Calu3 (cell line): ENCODE measurements at regions not wholly inside any gene's neighbourhood (a gene's known extent, or its start where the extent isn't known, plus 50 kb on each side); places are given as distances from the start of the nearest gene placed in this dataset.

Experiments used
- BruUV-seq: library from RNA; stranded (reverse); fragments of 400-500 nt; replicated peaks from 2 replicates; lab custom pipeline; 2021; lab: Mats Ljungman, UMichigan
- CTCF ChIA-PET: fragments of 300-600 bp; sonication (Branson Sonifier 250); formaldehyde crosslinking; loops from one replicate; lab custom pipeline; 2022; ENCODE audit warnings: antibody characterized with exemption; lab: Charles Lee
- DNase-seq: peaks from one replicate; pipeline ENCODE4 v3.0.0; 2022
- H3K27ac Mint-ChIP-seq: one replicate; pipeline ENCODE4 v1.8.0; 2022; ENCODE audit warnings: mixed read lengths; ENCODE audit not compliant: unreplicated experiment
- H3K27me3 Mint-ChIP-seq: one replicate; pipeline ENCODE4 v1.8.0; 2022; ENCODE audit warnings: mixed read lengths; ENCODE audit not compliant: unreplicated experiment
- H3K36me3 Mint-ChIP-seq: one replicate; pipeline ENCODE4 v1.8.0; 2022; ENCODE audit warnings: mild to moderate bottlenecking, moderate library complexity, mixed read lengths; ENCODE audit not compliant: insufficient read depth, unreplicated experiment
- H3K4me1 Mint-ChIP-seq: one replicate; pipeline ENCODE4 v1.8.0; 2022; ENCODE audit warnings: mild to moderate bottlenecking, low read depth, mixed read lengths; ENCODE audit not compliant: unreplicated experiment
- H3K4me3 Mint-ChIP-seq: one replicate; pipeline ENCODE4 v1.8.0; 2022; ENCODE audit warnings: mild to moderate bottlenecking, low read depth, moderate library complexity, mixed read lengths; ENCODE audit not compliant: unreplicated experiment
- H3K9me3 Mint-ChIP-seq: one replicate; pipeline ENCODE4 v1.8.0; 2022; ENCODE audit warnings: low read depth, mixed read lengths; ENCODE audit not compliant: unreplicated experiment
- CTCF ChIP-seq: fragments of 200-600 bp; IDR thresholded peaks from one replicate; pipeline ENCODE4 v1.8.0; 2022; ENCODE audit warnings: antibody characterized with exemption; ENCODE audit not compliant: unreplicated experiment
- intact Hi-C: fragments of 100-400 bp; cut with micrococcal nuclease; formaldehyde crosslinking; loops from one replicate; pipeline ENCODE4 v1.10.0; 2022; ENCODE audit not compliant: unreplicated experiment

GRCh38 chr4:156390599-156391324 lies 437.1 kb upstream of the CTSO start:
- no peaks in the 10 kb centered on the region for H3K27me3 Mint-ChIP-seq
- no peaks in the 10 kb centered on the region for H3K36me3 Mint-ChIP-seq
- intact Hi-C loops: no loop called here
- no TSS peak for BruUV-seq
- H3K4me1 Mint-ChIP-seq: no peaks in the 10 kb centered on the region
- CTCF ChIA-PET: no interaction called here
- no peaks in the 10 kb centered on the region for H3K9me3 Mint-ChIP-seq
- no peak overlapping the region for H3K4me3 Mint-ChIP-seq
- no peak for TF ChIP-seq CTCF
- H3K27ac Mint-ChIP-seq: no peak overlapping the region
- no peak for DNase-seq

- no peaks in the 10 kb centered on the region for H3K4me1 Mint-ChIP-seq
- no peak for DNase-seq
- no peaks in the 10 kb centered on the region for H3K27me3 Mint-ChIP-seq
- H3K4me3 Mint-ChIP-seq: no peak overlapping the region
- BruUV-seq: no TSS peak
- no peaks in the 10 kb centered on the region for H3K9me3 Mint-ChIP-seq
- no peak overlapping the region for H3K27ac Mint-ChIP-seq
- no peaks in the 10 kb centered on the region for H3K36me3 Mint-ChIP-seq
- TF ChIP-seq CTCF: no peak
- CTCF ChIA-PET: no interaction called here
- intact Hi-C loops: no loop called here
Measured at GRCh38 chr4:156388826-156389225, 435.2 kb upstream of the CTSO start.

GRCh38 chr4:156378033-156378665 lies 424.5 kb upstream of the CTSO start:
- CTCF ChIA-PET: interaction anchor here (0.6 to 1.3 kb wide), 5 partner anchors 84 to 777 kb away, joined by 3 to 4 read pairs (median 4); no protein-coding TSS in a partner anchor
- Mint-ChIP-seq H3K36me3 (no peaks in the 10 kb centered on the region), H3K4me3 (no peak overlapping the region), H3K4me1 (no peaks in the 10 kb centered on the region), H3K9me3 (no peaks in the 10 kb centered on the region), H3K27me3 (no peaks in the 10 kb centered on the region), H3K27ac (no peak overlapping the region)
- peak; percentile 44 for DNase-seq
- TF ChIP-seq CTCF: peak; percentile 27
- no TSS peak for BruUV-seq
- intact Hi-C loops: loop anchor here (1.0 to 2.0 kb wide), 2 partner anchors 84 to 209 kb away; no protein-coding TSS in a partner anchor

- H3K27me3 Mint-ChIP-seq: no peaks in the 10 kb centered on the region
- CTCF ChIA-PET: interaction anchor here (1.1 to 1.3 kb wide), 2 partner anchors 83 to 264 kb away, joined by 3 to 4 read pairs; no protein-coding TSS in a partner anchor
- no peak for DNase-seq
- intact Hi-C loops: no loop called here
- H3K9me3 Mint-ChIP-seq: no peaks in the 10 kb centered on the region
- no peak overlapping the region for H3K4me3 Mint-ChIP-seq
- no TSS peak for BruUV-seq
- no peak overlapping the region for H3K27ac Mint-ChIP-seq
- no peak for TF ChIP-seq CTCF
- H3K4me1 Mint-ChIP-seq: no peaks in the 10 kb centered on the region
- H3K36me3 Mint-ChIP-seq: no peaks in the 10 kb centered on the region
Measured at GRCh38 chr4:156377036-156377710, 423.5 kb upstream of the CTSO start.
